HepG2 (cell line): ENCODE measurements at regions not wholly inside any gene's neighbourhood (a gene's known extent, or its start where the extent isn't known, plus 50 kb on each side); places are given as distances from the start of the nearest gene placed in this dataset.

Experiments used
- CTCF ChIP-seq: sonication (generic); formaldehyde crosslinking; IDR thresholded peaks from 2 replicates; pipeline ENCODE4 v1.5.0; 2020; ENCODE audit warnings: mild to moderate bottlenecking, missing genetic modification reagents, moderate library complexity
- FLYWCH1 ChIP-seq: sonication (generic); formaldehyde crosslinking; IDR thresholded peaks from 2 replicates; pipeline ENCODE4 v1.8.1; 2023; ENCODE audit warnings: mild to moderate bottlenecking, missing genetic modification reagents
- FOXJ3 ChIP-seq: sonication (generic); formaldehyde crosslinking; IDR thresholded peaks from 2 replicates; pipeline ENCODE4 v1.4.0; 2020; ENCODE audit warnings: missing genetic modification reagents, mild to moderate bottlenecking, borderline replicate concordance
- MAZ ChIP-seq, 2 experiments: sonication (generic) in 1 of 2; formaldehyde crosslinking in 1 of 2; IDR thresholded peaks; 2 replicates each; pipeline versions ENCODE4 v1.5.0 to v1.6.1; 2012 to 2020; ENCODE audit warnings: low read depth in 2 of 2, mild to moderate bottlenecking in 2 of 2, borderline replicate concordance in 1 of 2, improper control_type of control experiment in 1 of 2, low read length in 1 of 2, missing genetic modification reagents in 1 of 2, moderate library complexity in 1 of 2
- POLR2A ChIP-seq, 2 experiments: IDR thresholded peaks; 2 replicates each; pipeline ENCODE4 v1.6.1; 2011; ENCODE audit warnings: low read depth in 2 of 2, low read length in 2 of 2, mild to moderate bottlenecking in 1 of 2, moderate library complexity in 1 of 2; ENCODE audit not compliant: insufficient read depth in 1 of 2
- SP4 ChIP-seq: sonication (generic); formaldehyde crosslinking; IDR thresholded peaks from 2 replicates; pipeline ENCODE4 v1.8.1; 2023; ENCODE audit warnings: mild to moderate bottlenecking, missing genetic modification reagents
- SYNCRIP ChIP-seq: fragments of 200-400 bp; formaldehyde crosslinking; IDR thresholded peaks from 2 replicates; pipeline ENCODE4 v1.6.1; 2018; ENCODE audit warnings: mild to moderate bottlenecking, low read depth, low read length; ENCODE audit not compliant: insufficient read depth
- TBL1XR1 ChIP-seq: fragments of 150-350 bp; IDR thresholded peaks from 2 replicates; pipeline ENCODE4 v1.6.1; 2014; ENCODE audit warnings: borderline replicate concordance, low read length; ENCODE audit not compliant: partially characterized antibody
- YY1 ChIP-seq: IDR thresholded peaks from 2 replicates; pipeline ENCODE4 v1.6.1; 2011; ENCODE audit warnings: low read length, low read depth, moderate library complexity, mild to moderate bottlenecking; ENCODE audit not compliant: insufficient read depth, insufficient replicate concordance
- ZNF143 ChIP-seq: sonication (generic); formaldehyde crosslinking; IDR thresholded peaks from 2 replicates; pipeline ENCODE4 v1.4.0; 2020; ENCODE audit warnings: missing genetic modification reagents
- ZNF276 ChIP-seq: sonication (generic); formaldehyde crosslinking; IDR thresholded peaks from 2 replicates; pipeline ENCODE4 v1.4.0; 2020; ENCODE audit warnings: mild to moderate bottlenecking, low read depth, missing genetic modification reagents
- ZNF317 ChIP-seq: sonication (generic); formaldehyde crosslinking; IDR thresholded peaks from 2 replicates; pipeline ENCODE4 v1.5.0; 2020; ENCODE audit warnings: mild to moderate bottlenecking, missing genetic modification reagents
- ZSCAN31 ChIP-seq: sonication (generic); formaldehyde crosslinking; IDR thresholded peaks from 2 replicates; pipeline ENCODE4 v1.5.0; 2020; ENCODE audit warnings: low read depth, mild to moderate bottlenecking, missing genetic modification reagents

- no peak for TF ChIP-seq TBL1XR1
- no peak for TF ChIP-seq ZNF276 (CRISPR knock-in tag)
- TF ChIP-seq YY1 = no peak
- no peak for TF ChIP-seq ZSCAN31 (CRISPR knock-in tag)
- TF ChIP-seq ZNF317 = no peak
- no peak for TF ChIP-seq FLYWCH1 (CRISPR knock-in tag)
- TF ChIP-seq FOXJ3 = no peak
- TF ChIP-seq CTCF = no peak
- no peak for TF ChIP-seq ZNF143 (CRISPR knock-in tag)
- TF ChIP-seq MAZ (IDR thresholded peaks at IDR 0.05; ENCODE audit: borderline replicate concordance, low read depth, low read length) = no peak
- no peak for TF ChIP-seq MAZ (CRISPR knock-in tag; IDR thresholded peaks at IDR 0.05; ENCODE audit: low read depth)
- TF ChIP-seq SYNCRIP = no peak
- TF ChIP-seq POLR2A (IDR thresholded peaks at IDR 0.05; ENCODE audit: insufficient read depth in 1 of 2, low read depth in 2 of 2, low read length in 2 of 2) = no peak
- TF ChIP-seq SP4 (CRISPR knock-in tag) = no peak
Observed at GRCh38 chr2:122562775-122563174, 807.3 kb downstream of the TSN start.
